ENCODE measurements at regions not wholly inside any gene's neighbourhood (a gene's known extent, or its start where the extent isn't known, plus 50 kb on each side); places are given as distances from the start of the nearest gene placed in this dataset.
"Not testable (repeated sequence)": the region's sequence is repeated elsewhere in the genome, so short reads cannot be mapped to it uniquely, and the experiment has no call there.

GRCh38 chr22:12541412-12542170 is 2986.4 kb upstream of the OR11H1 start:
- not testable (repeated sequence) for H3K4me1 ChIP-seq (ENCODE audit: low read depth, poor library complexity, severe bottlenecking); H4K20me1 ChIP-seq (ENCODE audit: insufficient read depth); H3K27ac ChIP-seq; H3K79me2 ChIP-seq (ENCODE audit: insufficient read depth, low read depth); H2AFZ ChIP-seq (ENCODE audit: low read depth); H3K4me3 ChIP-seq (IDR thresholded peaks at IDR 0.05; ENCODE audit: insufficient read depth, low read depth, low read length); H3K9ac ChIP-seq; H3K36me3 ChIP-seq (ENCODE audit: insufficient read depth); H3K4me2 ChIP-seq; H3K27me3 ChIP-seq (ENCODE audit: insufficient read depth, low read depth)

DNA sequence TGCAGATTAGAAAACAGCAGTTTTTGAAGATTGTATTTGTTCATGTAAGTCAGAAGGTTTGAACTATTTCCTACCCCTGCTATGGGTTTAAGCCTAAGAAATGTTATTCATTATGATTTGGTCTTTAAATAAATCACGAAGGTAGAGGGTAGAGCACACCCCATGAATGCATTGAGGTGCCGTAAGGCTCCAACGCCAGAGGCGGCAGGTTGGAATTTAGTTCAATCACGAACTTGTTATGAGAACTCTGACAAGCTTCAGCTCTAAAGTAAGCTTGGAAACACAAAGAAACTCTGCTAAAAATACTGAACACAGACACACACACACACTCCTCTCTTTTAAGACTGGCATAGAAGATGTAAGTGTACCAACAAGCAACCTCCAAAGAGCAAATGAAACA is 2974.6 kb upstream of the OR11H1 start:
- H3K27ac ChIP-seq; H3K36me3 ChIP-seq (ENCODE audit: insufficient read depth); H3K4me1 ChIP-seq (ENCODE audit: low read depth, poor library complexity, severe bottlenecking); H3K27me3 ChIP-seq (ENCODE audit: insufficient read depth, low read depth); H3K79me2 ChIP-seq (ENCODE audit: insufficient read depth, low read depth); H3K4me3 ChIP-seq (IDR thresholded peaks at IDR 0.05; ENCODE audit: insufficient read depth, low read depth, low read length); H2AFZ ChIP-seq (ENCODE audit: low read depth); H4K20me1 ChIP-seq (ENCODE audit: insufficient read depth); H3K4me2 ChIP-seq; H3K9ac ChIP-seq: not testable (repeated sequence)

- H3K4me3 ChIP-seq (IDR thresholded peaks at IDR 0.05; ENCODE audit: insufficient read depth, low read depth, low read length); H3K36me3 ChIP-seq (ENCODE audit: insufficient read depth); H3K4me1 ChIP-seq (ENCODE audit: low read depth, poor library complexity, severe bottlenecking); H4K20me1 ChIP-seq (ENCODE audit: insufficient read depth); H2AFZ ChIP-seq (ENCODE audit: low read depth); H3K79me2 ChIP-seq (ENCODE audit: insufficient read depth, low read depth); H3K27ac ChIP-seq; H3K9ac ChIP-seq; H3K4me2 ChIP-seq; H3K27me3 ChIP-seq (ENCODE audit: insufficient read depth, low read depth): not testable (repeated sequence)
These were observed 2973.3 kb upstream of the OR11H1 start for GRCh38 chr22:12554648-12555192.

GRCh38 chr22:12571500-12571899 is 2956.5 kb upstream of the OR11H1 start:
- H2AFZ ChIP-seq (ENCODE audit: low read depth); H3K27ac ChIP-seq; H3K79me2 ChIP-seq (ENCODE audit: insufficient read depth, low read depth); H3K36me3 ChIP-seq (ENCODE audit: insufficient read depth); H3K4me1 ChIP-seq (ENCODE audit: low read depth, poor library complexity, severe bottlenecking); H3K9ac ChIP-seq; H3K27me3 ChIP-seq (ENCODE audit: insufficient read depth, low read depth); H4K20me1 ChIP-seq (ENCODE audit: insufficient read depth); H3K4me2 ChIP-seq; H3K4me3 ChIP-seq (IDR thresholded peaks at IDR 0.05; ENCODE audit: insufficient read depth, low read depth, low read length): not testable (repeated sequence)

DNA sequence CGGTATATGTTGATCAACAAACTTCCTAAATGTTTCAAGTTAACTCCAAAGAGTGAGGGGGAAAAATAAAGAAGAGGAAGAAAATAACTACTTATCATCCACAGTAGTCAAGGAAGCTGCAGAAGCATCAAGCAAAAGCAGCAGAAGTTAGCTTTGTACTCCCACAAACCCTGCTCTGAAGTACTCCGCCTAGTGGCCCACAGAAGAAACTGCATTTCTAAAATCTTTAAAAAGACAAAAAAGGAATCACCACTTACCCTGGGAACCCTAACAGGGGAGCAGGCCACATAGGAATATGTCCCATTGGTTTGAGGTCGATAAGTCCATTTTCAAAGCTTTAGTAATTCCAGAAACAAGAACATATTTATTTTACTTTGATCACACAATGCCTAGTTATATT is 2948.3 kb upstream of the OR11H1 start:
- TF ChIP-seq CTCF (conservative IDR thresholded peaks at IDR 0.05; ENCODE audit: low read depth, low read length): 0 out of 2 replicates have a peak, but pooled peaks have one; percentile 13
- not testable (repeated sequence) for H3K4me1 ChIP-seq (ENCODE audit: low read depth, poor library complexity, severe bottlenecking); H3K79me2 ChIP-seq (ENCODE audit: insufficient read depth, low read depth); H3K27ac ChIP-seq; H3K4me2 ChIP-seq; H3K4me3 ChIP-seq (IDR thresholded peaks at IDR 0.05; ENCODE audit: insufficient read depth, low read depth, low read length); H3K36me3 ChIP-seq (ENCODE audit: insufficient read depth); H4K20me1 ChIP-seq (ENCODE audit: insufficient read depth); H3K27me3 ChIP-seq (ENCODE audit: insufficient read depth, low read depth); H3K9ac ChIP-seq; H2AFZ ChIP-seq (ENCODE audit: low read depth)

DNA sequence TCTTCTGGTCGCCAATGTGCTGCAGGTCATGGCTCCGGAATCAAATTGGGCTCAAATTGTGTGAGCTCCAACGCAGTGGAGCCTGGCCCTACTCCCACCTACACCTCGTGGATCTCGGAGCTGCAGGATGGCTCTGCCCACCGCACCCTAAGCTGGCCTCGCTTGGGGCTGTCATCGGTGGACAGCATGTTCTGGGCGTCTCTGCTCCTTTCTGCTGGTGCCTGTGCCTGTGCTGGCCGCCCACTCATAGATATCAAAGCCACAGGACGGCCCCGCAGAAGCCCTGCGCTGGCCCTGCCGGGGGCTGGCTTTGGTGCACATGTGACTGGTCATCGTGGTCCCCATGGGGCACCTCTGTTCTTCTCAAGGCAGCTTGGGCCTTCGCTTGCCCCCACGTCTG is 2943.5 kb upstream of the OR11H1 start:
- H4K20me1 ChIP-seq (ENCODE audit: insufficient read depth); H3K36me3 ChIP-seq (ENCODE audit: insufficient read depth); H3K4me3 ChIP-seq (IDR thresholded peaks at IDR 0.05; ENCODE audit: insufficient read depth, low read depth, low read length); H3K4me1 ChIP-seq (ENCODE audit: low read depth, poor library complexity, severe bottlenecking); H3K79me2 ChIP-seq (ENCODE audit: insufficient read depth, low read depth); H3K9ac ChIP-seq; H3K27ac ChIP-seq; H2AFZ ChIP-seq (ENCODE audit: low read depth); H3K27me3 ChIP-seq (ENCODE audit: insufficient read depth, low read depth); H3K4me2 ChIP-seq: not testable (repeated sequence)

- not testable (repeated sequence) for H3K27me3 ChIP-seq (ENCODE audit: insufficient read depth, low read depth)
These were observed 2943.1 kb upstream of the OR11H1 start for GRCh38 chr22:12584874-12585273.

DNA sequence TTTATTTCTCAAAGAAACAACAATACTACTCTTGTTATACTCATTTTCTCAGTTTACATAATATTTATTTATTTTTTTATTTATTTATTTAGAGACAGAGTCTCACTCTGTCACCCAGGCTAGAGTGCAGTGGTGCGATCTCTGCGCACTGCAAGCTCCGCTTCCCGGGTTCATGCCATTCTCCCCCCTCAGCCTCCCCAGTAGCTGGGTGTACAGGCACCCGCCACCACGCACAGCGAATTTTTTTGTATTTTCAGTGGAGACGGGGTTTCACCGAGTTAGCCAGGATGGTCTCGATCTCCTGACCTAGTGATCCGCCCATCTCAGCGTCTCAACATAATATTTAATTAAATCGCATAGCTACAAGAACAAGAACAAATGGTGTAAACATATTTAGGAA is 2932.3 kb upstream of the OR11H1 start:
- H3K4me1 ChIP-seq (ENCODE audit: low read depth, poor library complexity, severe bottlenecking); H3K27me3 ChIP-seq (ENCODE audit: insufficient read depth, low read depth); H3K79me2 ChIP-seq (ENCODE audit: insufficient read depth, low read depth); H3K4me3 ChIP-seq (IDR thresholded peaks at IDR 0.05; ENCODE audit: insufficient read depth, low read depth, low read length); H3K9ac ChIP-seq; H3K27ac ChIP-seq; H3K4me2 ChIP-seq; H3K36me3 ChIP-seq (ENCODE audit: insufficient read depth); H2AFZ ChIP-seq (ENCODE audit: low read depth); H4K20me1 ChIP-seq (ENCODE audit: insufficient read depth): not testable (repeated sequence)

More at GRCh38 chr22:12584874-12585273, 2943.1 kb upstream of the OR11H1 start:
- H3K4me1 ChIP-seq (ENCODE audit: low read depth, poor library complexity, severe bottlenecking); H4K20me1 ChIP-seq (ENCODE audit: insufficient read depth); H3K79me2 ChIP-seq (ENCODE audit: insufficient read depth, low read depth); H2AFZ ChIP-seq (ENCODE audit: low read depth); H3K36me3 ChIP-seq (ENCODE audit: insufficient read depth); H3K4me2 ChIP-seq; H3K9ac ChIP-seq; H3K4me3 ChIP-seq (IDR thresholded peaks at IDR 0.05; ENCODE audit: insufficient read depth, low read depth, low read length); H3K27ac ChIP-seq: not testable (repeated sequence)

GRCh38 chr22:12597778-12598177 is 2930.2 kb upstream of the OR11H1 start:
- H3K4me2 ChIP-seq; H3K9ac ChIP-seq; H2AFZ ChIP-seq (ENCODE audit: low read depth); H3K27me3 ChIP-seq (ENCODE audit: insufficient read depth, low read depth); H3K79me2 ChIP-seq (ENCODE audit: insufficient read depth, low read depth); H4K20me1 ChIP-seq (ENCODE audit: insufficient read depth); H3K4me1 ChIP-seq (ENCODE audit: low read depth, poor library complexity, severe bottlenecking); H3K36me3 ChIP-seq (ENCODE audit: insufficient read depth); H3K4me3 ChIP-seq (IDR thresholded peaks at IDR 0.05; ENCODE audit: insufficient read depth, low read depth, low read length); H3K27ac ChIP-seq: not testable (repeated sequence)

DNA sequence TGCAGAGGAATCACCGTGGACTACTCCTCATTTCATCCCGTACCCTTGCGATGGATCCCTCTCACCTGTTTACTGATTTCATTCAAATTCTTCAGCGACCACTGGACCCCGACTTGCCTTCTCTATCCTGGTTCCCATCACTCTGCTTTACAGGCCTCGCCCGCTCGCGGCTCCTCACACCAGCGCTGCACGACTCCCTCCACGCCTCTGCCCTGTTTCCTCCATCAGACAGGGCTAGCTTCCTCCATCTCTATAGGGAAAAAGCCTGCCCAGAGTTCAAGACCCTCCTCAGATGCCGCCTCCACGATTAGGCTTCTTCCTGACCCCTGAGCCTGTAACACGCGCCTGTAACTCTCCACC is 2926.5 kb upstream of the OR11H1 start:
- H3K4me1 ChIP-seq (ENCODE audit: low read depth, poor library complexity, severe bottlenecking); H3K9ac ChIP-seq; H3K4me2 ChIP-seq; H2AFZ ChIP-seq (ENCODE audit: low read depth); H3K27me3 ChIP-seq (ENCODE audit: insufficient read depth, low read depth); H3K36me3 ChIP-seq (ENCODE audit: insufficient read depth); H3K27ac ChIP-seq; H3K4me3 ChIP-seq (IDR thresholded peaks at IDR 0.05; ENCODE audit: insufficient read depth, low read depth, low read length); H4K20me1 ChIP-seq (ENCODE audit: insufficient read depth); H3K79me2 ChIP-seq (ENCODE audit: insufficient read depth, low read depth): not testable (repeated sequence)

Measured in KMS-11 (cell line).